HAP-1 (cell line): ENCODE measurements at regions not wholly inside any gene's neighbourhood (a gene's known extent, or its start where the extent isn't known, plus 50 kb on each side); places are given as distances from the start of the nearest gene placed in this dataset.
"Not testable (repeated sequence)": the region's sequence is repeated elsewhere in the genome, so short reads cannot be mapped to it uniquely, and the experiment has no call there.

Experiments
- DNase-seq, 2 experiments: peaks; one replicate each; pipeline ENCODE4 v3.0.0-alpha.2; 2016 to 2020; ENCODE audit warnings: low spot score in 2 of 2
- H3K27me3 ChIP-seq: fragments of 250-450 bp; sonication (Bioruptor Pico); 2 replicates; pipeline ENCODE4 v1.5.1; 2020; ENCODE audit warnings: low read depth, mild to moderate bottlenecking, moderate library complexity
- H3K36me3 ChIP-seq: fragments of 250-450 bp; sonication (Bioruptor Pico); replicated peaks from 2 replicates; pipeline ENCODE4 v1.5.1; 2020; ENCODE audit warnings: mild to moderate bottlenecking
- H3K4me1 ChIP-seq: fragments of 250-450 bp; sonication (Bioruptor Pico); 2 replicates; pipeline ENCODE4 v1.5.1; 2020; ENCODE audit warnings: mild to moderate bottlenecking
- H3K4me3 ChIP-seq: fragments of 250-450 bp; sonication (Bioruptor Pico); 2 replicates; pipeline ENCODE4 v1.5.1; 2020; ENCODE audit warnings: mild to moderate bottlenecking, moderate library complexity
- H3K9me3 ChIP-seq: fragments of 250-450 bp; sonication (Bioruptor Pico); 2 replicates; pipeline ENCODE4 v1.5.1; 2020; ENCODE audit warnings: mild to moderate bottlenecking, moderate library complexity
- in situ Hi-C: fragments of 300-500 bp; cut with MboI; formaldehyde crosslinking; loops from 3 replicates; pipeline ENCODE4 v1.14.3; 2020; ENCODE audit warnings: low sequenced_read_pairs, inconsistent platforms, mixed read lengths

DNA sequence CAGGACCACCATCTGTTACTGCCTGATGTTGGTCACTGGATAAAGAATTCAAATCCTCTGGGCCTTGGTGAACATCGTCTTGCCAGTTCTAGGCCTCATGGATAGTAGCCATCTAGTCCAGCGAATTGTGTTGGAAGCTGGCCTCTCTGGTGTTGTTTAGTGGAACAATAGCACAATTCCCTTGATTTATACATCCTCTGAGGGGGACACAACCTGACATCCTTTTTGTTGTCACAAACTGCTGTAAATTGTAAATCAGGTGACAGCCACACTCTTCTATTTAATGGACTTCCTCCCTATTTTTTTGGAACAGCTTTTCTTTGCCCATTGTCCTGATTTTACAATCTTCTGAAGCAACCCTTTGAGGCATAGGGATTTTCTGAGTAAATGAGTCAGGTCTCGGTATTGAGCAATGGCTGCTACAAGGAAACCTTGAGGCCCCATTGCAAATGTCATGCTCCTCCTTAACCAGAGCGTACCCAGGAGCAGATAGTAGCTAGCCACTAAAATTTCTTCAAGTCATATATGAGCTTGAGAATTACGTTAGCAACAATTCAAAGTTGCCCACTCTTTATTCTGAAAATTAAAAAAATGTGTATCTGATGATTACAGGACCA lies 263.3 kb downstream of the COG6 start:
- Histone ChIP-seq H3K4me1 (no peaks in the 10 kb centered on the region), H3K27me3 (no peaks in the 10 kb centered on the region), H3K36me3 (no peaks in the 10 kb centered on the region), H3K4me3 (no peak overlapping the region), H3K9me3 (peaks cover 3% of the 10 kb centered on the region; the same call in 1 of the 2 replicates)
- in situ Hi-C loops, result no loop called here
- DNase-seq, result no peak

DNA sequence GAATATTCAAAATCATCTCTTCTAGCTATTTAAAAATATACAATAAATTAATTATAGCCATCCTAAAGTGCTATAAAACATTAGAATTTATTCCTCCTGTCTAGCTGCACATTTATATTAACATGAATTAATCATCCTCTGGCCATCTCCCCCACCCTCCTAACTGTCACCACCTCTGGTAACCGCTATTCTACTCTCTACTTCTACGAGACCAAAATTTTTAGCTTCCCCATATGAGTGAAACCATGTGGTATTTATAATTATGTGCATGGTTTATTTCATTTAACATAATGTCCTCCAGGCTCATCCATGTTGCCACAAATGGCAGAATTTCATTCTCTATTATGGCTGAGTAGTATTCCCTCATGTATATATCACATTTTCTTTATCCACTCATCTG lies 265.2 kb downstream of the COG6 start:
- Histone ChIP-seq H3K9me3 (peaks cover 3% of the 10 kb centered on the region; the same call in 1 of the 2 replicates), H3K4me3 (no peak overlapping the region), H3K27me3 (no peaks in the 10 kb centered on the region), H3K4me1 (no peaks in the 10 kb centered on the region), H3K36me3 (no peaks in the 10 kb centered on the region)
- DNase-seq, result no peak
- in situ Hi-C loops, result no loop called here

DNA sequence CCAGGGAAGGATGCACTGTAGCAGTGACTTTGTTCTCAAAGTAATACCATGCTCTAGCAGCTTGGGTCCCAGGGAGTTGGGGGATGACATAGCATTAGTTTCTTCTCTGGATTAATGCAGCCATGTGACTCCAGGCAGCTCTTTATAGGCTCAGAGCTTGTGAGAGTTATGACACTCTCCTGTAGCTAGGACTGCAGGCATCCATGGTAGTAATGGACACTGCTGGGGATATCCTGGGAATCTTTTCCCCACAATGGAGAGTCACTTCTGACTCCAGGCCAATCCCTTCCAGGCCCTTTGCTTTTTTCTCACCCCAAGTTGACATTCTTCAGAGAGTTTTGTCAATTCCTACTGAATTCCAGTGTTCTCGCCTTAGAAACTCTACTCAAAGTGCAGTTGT lies 270.9 kb downstream of the COG6 start:
- no peaks in the 10 kb centered on the region for H3K4me1 ChIP-seq
- no peaks in the 10 kb centered on the region for H3K36me3 ChIP-seq
- H3K27me3 ChIP-seq, result no peaks in the 10 kb centered on the region
- peaks cover 3% of the 10 kb centered on the region; the same call in 1 of the 2 replicates for H3K9me3 ChIP-seq
- H3K4me3 ChIP-seq, result no peak overlapping the region
- in situ Hi-C loops, result loop anchor here (25.0 kb wide), 1 partner anchor 761 kb away; no protein-coding TSS in a partner anchor
- no peak for DNase-seq

DNA sequence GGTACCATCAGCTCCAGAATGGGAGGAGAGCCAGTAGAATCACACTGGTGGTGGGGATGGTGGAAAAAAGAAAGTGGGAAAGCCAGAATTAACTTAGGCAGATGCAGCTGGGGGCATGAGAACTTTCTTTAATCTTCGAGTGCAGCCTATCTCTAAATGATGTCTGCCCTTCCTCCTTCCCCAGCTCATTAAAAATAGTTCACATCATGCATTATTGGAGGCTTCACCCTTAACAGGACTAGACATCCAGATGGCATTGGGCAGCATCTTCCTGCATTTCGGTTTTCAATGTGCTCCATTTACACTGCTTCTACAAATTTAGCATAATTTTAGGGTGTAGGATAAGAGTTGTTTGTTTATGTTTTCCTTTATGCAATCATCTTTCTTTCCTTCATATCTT lies 272.8 kb downstream of the COG6 start:
- no peaks in the 10 kb centered on the region for H3K4me1 ChIP-seq
- in situ Hi-C loops, result loop anchor here (25.0 kb wide), 1 partner anchor 759 kb away; no protein-coding TSS in a partner anchor

DNA sequence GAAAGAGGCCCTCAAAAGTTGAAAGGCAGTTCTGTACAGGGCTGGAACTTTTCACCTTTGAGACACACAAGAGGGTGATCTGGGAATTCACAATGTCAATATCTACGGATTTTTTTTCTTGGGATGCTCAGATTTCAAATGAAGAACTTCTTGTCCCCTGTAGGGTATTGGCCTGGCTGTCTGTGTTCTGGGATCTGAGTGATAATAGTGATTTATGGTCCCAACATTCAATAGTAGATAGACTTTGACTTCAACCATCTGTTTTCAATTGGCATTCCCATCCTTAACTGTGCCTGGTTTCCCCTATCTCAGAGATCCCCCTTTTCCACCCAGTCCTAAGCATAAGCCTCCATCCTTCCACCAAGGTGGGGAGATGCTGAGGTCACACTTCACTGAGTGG lies 274.1 kb downstream of the COG6 start:
- Histone ChIP-seq H3K4me3 (no peak overlapping the region), H3K4me1 (no peaks in the 10 kb centered on the region), H3K9me3 (no peaks in the 10 kb centered on the region), H3K36me3 (no peaks in the 10 kb centered on the region), H3K27me3 (no peaks in the 10 kb centered on the region)
- DNase-seq, result no peak
- in situ Hi-C loops, result loop anchor here (25.0 kb wide), 1 partner anchor 758 kb away; no protein-coding TSS in a partner anchor

More for the DNA sequence above, 272.8 kb downstream of the COG6 start:
- DNase-seq, result no peak
- Histone ChIP-seq H3K4me3 (no peak overlapping the region), H3K36me3 (no peaks in the 10 kb centered on the region), H3K9me3 (no peaks in the 10 kb centered on the region), H3K27me3 (no peaks in the 10 kb centered on the region)

DNA sequence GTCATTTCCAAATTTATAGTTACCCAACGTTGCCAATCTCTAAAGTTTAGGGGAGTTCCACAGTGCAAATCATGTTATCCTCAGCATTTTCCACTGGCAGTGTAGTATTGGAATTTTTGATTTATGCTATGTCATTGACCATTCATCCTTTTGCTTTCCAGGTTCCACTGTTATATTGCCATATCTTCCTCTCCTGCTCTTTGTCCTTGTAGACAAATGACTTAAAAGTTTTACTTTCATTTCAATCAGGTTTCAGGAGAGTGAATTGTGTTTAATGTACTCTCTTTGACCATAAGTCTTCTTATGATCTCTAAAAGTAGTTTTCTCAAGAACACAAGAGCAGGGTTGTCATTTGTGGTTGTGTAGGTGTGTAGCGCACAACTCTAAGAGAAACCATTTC lies 274.6 kb downstream of the COG6 start:
- Histone ChIP-seq H3K27me3 (no peaks in the 10 kb centered on the region), H3K4me3 (no peak overlapping the region), H3K4me1 (no peaks in the 10 kb centered on the region), H3K9me3 (no peaks in the 10 kb centered on the region), H3K36me3 (no peaks in the 10 kb centered on the region)
- DNase-seq, result no peak
- in situ Hi-C loops, result loop anchor here (25.0 kb wide), 1 partner anchor 757 kb away; no protein-coding TSS in a partner anchor

DNA sequence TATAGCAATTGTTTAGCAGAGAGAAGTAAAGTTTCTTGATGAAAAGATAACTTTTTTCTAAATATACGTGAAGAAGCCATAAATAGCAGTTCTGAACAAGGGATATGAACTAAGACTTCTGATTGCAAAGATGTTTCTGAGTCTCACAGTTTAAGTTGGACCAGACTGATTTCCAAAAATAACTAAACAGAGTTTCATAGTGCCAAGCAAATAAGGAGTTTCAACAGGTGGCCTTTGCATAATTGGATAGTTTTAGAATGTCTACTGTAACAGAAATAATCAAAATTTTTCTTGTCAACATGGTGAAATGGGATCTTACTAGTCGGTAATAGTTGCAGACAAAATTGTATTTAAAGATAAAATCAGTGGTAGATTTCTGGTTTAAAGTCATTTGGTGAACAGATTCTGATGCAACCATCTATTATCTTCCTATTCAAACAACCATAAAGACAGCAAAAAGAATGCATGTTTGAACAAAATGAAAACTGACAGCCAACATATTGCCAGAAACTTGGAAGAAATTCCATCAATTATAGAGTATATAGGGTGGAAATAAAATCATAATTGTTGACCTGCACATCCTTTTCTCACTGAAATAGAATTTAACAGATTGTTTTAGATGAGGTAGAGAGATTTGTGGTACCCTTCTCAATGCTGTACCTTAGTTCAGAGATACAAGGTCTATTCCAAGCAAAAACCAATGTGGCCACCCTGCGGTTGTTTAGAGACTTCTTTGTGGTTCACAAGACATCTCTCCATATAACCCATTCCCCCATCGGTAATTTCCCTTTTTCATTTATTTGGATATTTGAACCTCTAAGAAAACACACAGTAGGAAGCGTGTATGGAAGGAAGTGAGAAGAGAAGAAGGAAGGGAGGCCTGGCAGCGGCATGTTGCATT lies 275.3 kb downstream of the COG6 start:
- no peak for DNase-seq

DNA sequence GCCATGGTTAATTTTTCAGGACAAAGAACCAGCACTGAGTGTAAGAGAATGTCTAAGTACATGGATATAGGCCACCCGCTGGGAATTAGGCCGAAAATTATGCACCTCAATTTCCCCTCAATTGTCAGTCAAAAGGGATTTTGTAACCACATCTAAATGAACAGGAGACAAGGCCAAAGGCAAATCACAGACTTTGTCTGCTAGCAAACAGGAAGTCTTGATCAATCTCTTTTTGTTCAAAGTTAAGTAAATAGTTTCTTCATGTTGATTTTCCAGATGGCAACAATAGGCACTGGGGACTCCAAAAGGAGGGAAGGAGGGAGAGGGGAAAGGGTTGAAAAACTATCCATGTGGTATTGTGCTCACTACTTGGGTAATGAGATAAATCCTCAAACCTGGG lies 276.0 kb downstream of the COG6 start:
- no peaks in the 10 kb centered on the region for H3K36me3 ChIP-seq
- DNase-seq, result no peak
- H3K4me3 ChIP-seq, result no peak overlapping the region
- no peaks in the 10 kb centered on the region for H3K4me1 ChIP-seq
- in situ Hi-C loops, result loop anchor here (25.0 kb wide), 1 partner anchor 756 kb away; no protein-coding TSS in a partner anchor
- no peaks in the 10 kb centered on the region for H3K9me3 ChIP-seq
- H3K27me3 ChIP-seq, result no peaks in the 10 kb centered on the region

More for the DNA sequence above, 275.3 kb downstream of the COG6 start:
- Histone ChIP-seq H3K9me3 (no peaks in the 10 kb centered on the region), H3K27me3 (no peaks in the 10 kb centered on the region), H3K4me1 (no peaks in the 10 kb centered on the region), H3K4me3 (no peak overlapping the region), H3K36me3 (no peaks in the 10 kb centered on the region)
- in situ Hi-C loops, result loop anchor here (25.0 kb wide), 1 partner anchor 757 kb away; no protein-coding TSS in a partner anchor

DNA sequence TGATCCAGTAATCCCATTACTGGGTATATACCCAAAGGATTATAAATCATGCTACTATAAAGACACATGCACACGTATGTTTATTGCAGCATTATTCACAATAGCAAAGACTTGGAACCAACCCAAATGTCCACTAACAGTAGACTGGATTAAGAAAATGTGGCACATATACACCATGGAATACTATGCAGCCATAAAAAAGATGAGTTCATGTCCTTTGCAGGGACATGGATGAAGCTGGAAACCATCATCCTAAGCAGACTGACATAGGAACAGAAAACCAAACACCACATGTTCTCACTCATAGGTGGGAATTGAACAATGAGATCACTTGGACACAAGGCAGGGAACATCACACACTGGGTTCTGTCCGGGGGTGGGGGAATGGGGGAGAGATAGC lies 277.1 kb downstream of the COG6 start:
- H3K4me1 ChIP-seq, H3K36me3 ChIP-seq, DNase-seq, H3K9me3 ChIP-seq, H3K27me3 ChIP-seq, H3K4me3 ChIP-seq: not testable (repeated sequence)
- in situ Hi-C loops, result loop anchor here (25.0 kb wide), 1 partner anchor 755 kb away; no protein-coding TSS in a partner anchor

DNA sequence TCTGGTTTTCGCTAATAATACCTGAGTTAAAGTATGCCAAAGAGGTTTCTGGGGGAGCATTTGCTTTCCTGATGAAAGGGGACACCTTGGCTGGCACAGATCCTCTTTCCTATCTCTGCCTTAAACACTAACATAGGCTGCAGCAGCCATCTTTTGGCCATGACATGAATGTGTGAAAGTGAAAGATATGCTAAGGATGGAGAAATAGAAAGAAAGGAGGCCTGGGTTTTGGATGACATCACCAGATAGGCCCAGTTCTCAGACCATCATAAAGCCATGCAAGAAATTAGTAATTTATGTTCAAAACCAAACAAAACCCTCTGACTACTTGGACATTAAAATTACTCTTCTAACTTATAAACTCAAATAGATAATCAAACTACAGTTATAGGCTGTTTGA lies 279.7 kb downstream of the COG6 start:
- in situ Hi-C loops, result loop anchor here (25.0 kb wide), 1 partner anchor 752 kb away; no protein-coding TSS in a partner anchor
- Histone ChIP-seq H3K9me3 (no peaks in the 10 kb centered on the region), H3K27me3 (no peaks in the 10 kb centered on the region), H3K4me3 (no peak overlapping the region), H3K36me3 (no peaks in the 10 kb centered on the region), H3K4me1 (peaks cover 5% of the 10 kb centered on the region; the same call in 1 of the 2 replicates)
- no peak for DNase-seq

DNA sequence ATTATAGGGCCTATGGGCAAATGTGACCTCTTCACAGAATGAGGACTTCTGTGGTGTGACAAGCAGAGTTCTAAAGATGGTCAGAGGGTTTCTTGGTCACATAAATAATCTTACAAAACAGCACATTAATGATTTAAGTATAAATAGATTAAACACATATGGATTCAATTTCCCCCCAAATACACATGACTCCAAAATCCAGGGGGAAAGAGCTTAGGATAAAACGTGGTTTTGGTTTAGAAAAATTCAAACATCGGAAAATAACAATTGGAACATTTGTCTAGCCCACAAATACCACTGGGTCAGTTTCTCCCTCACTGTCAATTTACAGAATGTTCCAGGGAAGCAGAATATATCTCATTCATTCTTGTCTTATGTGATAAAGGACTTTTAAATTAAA lies 283.1 kb downstream of the COG6 start:
- DNase-seq, result no peak
- in situ Hi-C loops, result loop anchor here (25.0 kb wide), 1 partner anchor 749 kb away; no protein-coding TSS in a partner anchor
- H3K36me3 ChIP-seq, result no peaks in the 10 kb centered on the region
- H3K4me3 ChIP-seq, result no peak overlapping the region
- no peaks in the 10 kb centered on the region; the same call in 1 of the 2 replicates for H3K9me3 ChIP-seq
- no peaks in the 10 kb centered on the region for H3K27me3 ChIP-seq
- peaks cover 8% of the 10 kb centered on the region for H3K4me1 ChIP-seq

DNA sequence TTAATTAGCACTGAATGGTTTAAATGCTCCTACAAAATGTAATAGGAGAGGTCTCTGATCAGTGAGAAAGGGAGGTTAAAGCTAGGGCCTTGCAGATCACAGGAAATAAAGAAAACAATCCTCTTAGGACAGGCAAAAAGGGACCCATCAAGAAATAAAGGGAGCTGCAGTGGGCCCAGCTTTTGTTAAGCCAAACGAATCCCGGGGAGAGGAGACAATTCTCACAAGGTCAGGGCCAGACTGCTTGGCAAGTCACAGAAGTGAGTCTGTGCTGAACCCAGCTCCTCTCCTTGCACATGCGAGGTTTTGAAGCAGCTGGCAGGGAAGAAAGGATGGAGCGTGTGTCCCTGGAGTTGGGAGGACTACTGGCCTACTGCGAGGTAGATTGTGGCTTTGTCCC lies 285.8 kb downstream of the COG6 start:
- in situ Hi-C loops, result loop anchor here (25.0 kb wide), 1 partner anchor 746 kb away; no protein-coding TSS in a partner anchor
- no peak for DNase-seq
- H3K36me3 ChIP-seq, result no peaks in the 10 kb centered on the region

DNA sequence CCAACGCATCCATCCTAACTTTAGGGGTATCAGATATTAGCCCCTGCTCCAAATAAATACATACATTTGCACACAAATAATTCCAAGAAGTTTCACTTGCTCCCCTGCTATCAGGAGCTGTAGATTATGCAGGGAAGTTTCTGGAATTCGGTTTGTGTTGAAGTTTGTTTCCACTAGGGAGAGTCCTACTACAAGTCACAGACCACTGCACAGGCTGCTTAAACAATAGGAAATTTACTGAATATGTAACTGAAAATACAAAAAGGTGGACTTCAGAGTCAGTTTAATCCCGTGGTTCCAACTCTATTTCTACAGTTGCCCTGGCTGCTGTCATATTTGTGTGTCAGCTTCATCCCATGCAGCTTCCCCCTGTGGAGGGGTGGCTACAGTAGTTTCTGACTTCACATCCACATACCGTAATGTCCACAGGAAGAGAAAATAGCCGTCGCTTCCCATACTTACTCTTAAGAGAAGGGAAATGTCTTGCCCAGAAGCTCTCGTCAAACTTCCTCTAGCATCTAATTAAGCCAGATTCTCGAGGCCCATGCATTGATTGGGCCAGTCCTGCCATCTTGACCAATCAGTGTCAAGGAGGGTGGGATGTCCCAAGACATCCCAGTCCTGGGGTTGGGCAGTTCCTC lies 286.6 kb downstream of the COG6 start:
- DNase-seq, result no peak

More for the DNA sequence above, 285.8 kb downstream of the COG6 start:
- Histone ChIP-seq H3K27me3 (no peaks in the 10 kb centered on the region), H3K4me1 (peaks cover 8% of the 10 kb centered on the region), H3K4me3 (no peak overlapping the region), H3K9me3 (no peaks in the 10 kb centered on the region; the same call in 1 of the 2 replicates)

More for the DNA sequence above, 286.6 kb downstream of the COG6 start:
- in situ Hi-C loops, result loop anchor here (25.0 kb wide), 1 partner anchor 745 kb away; no protein-coding TSS in a partner anchor
- peaks cover 8% of the 10 kb centered on the region for H3K4me1 ChIP-seq
- H3K27me3 ChIP-seq, result no peaks in the 10 kb centered on the region
- no peaks in the 10 kb centered on the region; the same call in 1 of the 2 replicates for H3K9me3 ChIP-seq
- H3K4me3 ChIP-seq, result no peak overlapping the region
- H3K36me3 ChIP-seq, result no peaks in the 10 kb centered on the region
